K562 (cell line): ENCODE measurements at regions not wholly inside any gene's neighbourhood (a gene's known extent, or its start where the extent isn't known, plus 50 kb on each side); places are given as distances from the start of the nearest gene placed in this dataset.

Source experiments
- ATAC-seq: fragments of 200-7000 bp; cut with Tn5 transposase; 3 replicates; pipeline ENCODE4 v1.9.1; 2020; ENCODE audit warnings: moderate library complexity
- BruUV-seq: library from RNA; stranded (reverse); fragments of 400-500 nt; replicated peaks from 2 replicates; lab custom pipeline; 2021; lab: Mats Ljungman, UMichigan
- CTCF ChIA-PET: fragments of 300-600 bp; formaldehyde crosslinking; extraction: SDS; loops from one replicate; lab custom pipeline; 2021; ENCODE audit warnings: low intra/inter-chr PET ratio; lab: Yijun Ruan, JAX
- POLR2A ChIA-PET: fragments of 300-600, 350-650 bp; sonication (Branson Sonifier 250); formaldehyde crosslinking; extraction: SDS; loops from one replicate; lab custom pipeline; 2021; ENCODE audit warnings: antibody characterized with exemption, inconsistent platforms; lab: Yijun Ruan, JAX
- DNase-seq, 4 experiments: peaks; one replicate each; pipeline versions ENCODE4 v3.0.0 to v3.0.0-alpha.2; 2011 to 2018; ENCODE audit warnings: low spot score in 3 of 4, mixed read lengths in 3 of 4; ENCODE audit errors: extremely low read depth in 1 of 4
- FAIRE-seq: peaks from 2 replicates; lab custom pipeline; 2011; peaks lifted over from hg19 to GRCh38; lab: Jason Lieb, UNC
- H2AFZ ChIP-seq: 2 replicates; pipeline ENCODE4 v1.6.0; 2011; ENCODE audit warnings: low read depth, low read length, control low read depth, inconsistent platforms
- H3K27ac ChIP-seq: fragments of 200-600 bp; 3 replicates; pipeline ENCODE4 v1.8.0; 2011; ENCODE audit warnings: low read depth, mild to moderate bottlenecking, control low read depth, inconsistent platforms, low read length, moderate library complexity, mixed read lengths; ENCODE audit errors: extremely low read depth
- H3K27me3 ChIP-seq, 2 experiments: fragments of 300-600 bp in 1 of 2; 2 replicates in 1 of 2; 3 replicates in 1 of 2; pipeline versions ENCODE4 v1.6.0 to v1.8.0; 2011; ENCODE audit warnings: inconsistent platforms in 2 of 2, low read length in 2 of 2, mild to moderate bottlenecking in 1 of 2, mixed read lengths in 1 of 2, moderate library complexity in 1 of 2; ENCODE audit not compliant: control insufficient read depth in 2 of 2, insufficient read depth in 2 of 2
- H3K36me3 ChIP-seq: fragments of 300-600 bp; 3 replicates; pipeline ENCODE4 v1.8.0; 2011; ENCODE audit warnings: mild to moderate bottlenecking, low read length, inconsistent platforms; ENCODE audit not compliant: control insufficient read depth, insufficient read depth
- H3K4me1 ChIP-seq, 2 experiments: fragments of 200-600 bp in 1 of 2; replicated peaks in 1 of 2; 2 replicates in 1 of 2; 3 replicates in 1 of 2; pipeline versions ENCODE4 v1.5.1 to v1.8.0; 2011; ENCODE audit warnings: inconsistent platforms in 2 of 2, low read length in 2 of 2, mild to moderate bottlenecking in 1 of 2, mixed read lengths in 1 of 2, moderate library complexity in 1 of 2; ENCODE audit not compliant: control insufficient read depth in 2 of 2, insufficient read depth in 2 of 2
- H3K4me2 ChIP-seq: 2 replicates; pipeline ENCODE4 v1.6.1; 2011; ENCODE audit warnings: low read length, control low read depth, inconsistent platforms, mixed read lengths; ENCODE audit not compliant: insufficient read depth
- H3K4me3 ChIP-seq: fragments of 200-600 bp; sonication (generic), shearing (Covaris generic); 2 replicates; pipeline ENCODE4 v1.5.1; 2016; ENCODE audit warnings: control low read depth, inconsistent platforms
- H3K79me2 ChIP-seq: fragments of 200-600 bp; 3 replicates; pipeline ENCODE4 v1.8.0; 2011; ENCODE audit warnings: low read length, inconsistent platforms; ENCODE audit not compliant: control insufficient read depth, insufficient read depth
- H3K9ac ChIP-seq, 2 experiments: 2 replicates each; pipeline versions ENCODE4 v1.6.0 to v1.6.1; 2011; ENCODE audit warnings: low read depth in 2 of 2, low read length in 2 of 2, control low read depth in 1 of 2, inconsistent platforms in 1 of 2, mild to moderate bottlenecking in 1 of 2, mixed read lengths in 1 of 2; ENCODE audit not compliant: insufficient read depth in 1 of 2
- H3K9me1 ChIP-seq: one replicate; pipeline ENCODE4 v1.6.0; 2011; ENCODE audit warnings: inconsistent platforms, mild to moderate bottlenecking, low read length, moderate library complexity; ENCODE audit not compliant: control insufficient read depth, insufficient read depth
- H3K9me3 ChIP-seq: replicated peaks from 2 replicates; pipeline ENCODE4 v1.5.1; 2011; ENCODE audit warnings: low read depth, low read length, inconsistent platforms; ENCODE audit not compliant: control insufficient read depth, insufficient read depth
- H4K20me1 ChIP-seq: replicated peaks from 2 replicates; pipeline ENCODE4 v1.6.1; 2011; ENCODE audit warnings: low read length, inconsistent platforms, mixed read lengths; ENCODE audit not compliant: control insufficient read depth, insufficient read depth
- BHLHE40 ChIP-seq: IDR thresholded peaks from 2 replicates; pipeline ENCODE4 v1.6.1; 2011; ENCODE audit warnings: low read length, improper control_type of control experiment
- CEBPG ChIP-seq, 3 experiments: fragments of 200-800 bp in 1 of 3; sonication (Bioruptor generic) in 1 of 3; sonication (generic) in 1 of 3; formaldehyde crosslinking in 1 of 3; IDR thresholded peaks in 2 of 3; conservative IDR thresholded peaks in 1 of 3; 2 replicates each; pipeline versions ENCODE4 v1.6.1 to v1.8.0; 2016 to 2022; ENCODE audit warnings: missing compliant biosample characterization in 2 of 3, missing genetic modification characterization in 2 of 3, mild to moderate bottlenecking in 1 of 3, missing genetic modification reagents in 1 of 3
- NEUROD1 ChIP-seq: fragments of 150-350 bp; IDR thresholded peaks from 2 replicates; pipeline ENCODE4 v1.6.1; 2014; ENCODE audit warnings: borderline replicate concordance, low read length, low read depth; ENCODE audit not compliant: partially characterized antibody
- PCBP1 ChIP-seq: fragments of 200-400 bp; formaldehyde crosslinking; IDR thresholded peaks from 2 replicates; pipeline ENCODE4 v1.6.1; 2018; ENCODE audit warnings: mild to moderate bottlenecking, low read depth, low read length; ENCODE audit not compliant: poor library complexity, severe bottlenecking
- POLR2A ChIP-seq: fragments of 450-650 bp; conservative IDR thresholded peaks from 2 replicates; pipeline ENCODE4 v1.6.1; 2016
- RAD51 ChIP-seq: fragments of 450-650 bp; IDR thresholded peaks from 2 replicates; pipeline ENCODE4 v1.7.1; 2016; ENCODE audit warnings: low read depth, mild to moderate bottlenecking, borderline replicate concordance
- SIRT6 ChIP-seq: IDR thresholded peaks from one replicate; pipeline ENCODE4 v1.6.1; 2012; ENCODE audit warnings: low read depth, mild to moderate bottlenecking, control low read depth, inconsistent platforms, low read length, moderate library complexity
- SOX6 ChIP-seq: fragments of 450-650 bp; IDR thresholded peaks from 2 replicates; pipeline ENCODE4 v1.6.1; 2014; ENCODE audit warnings: mild to moderate bottlenecking
- SREBF1 ChIP-seq: fragments of 150-350 bp; IDR thresholded peaks from 2 replicates; pipeline ENCODE4 v1.6.1; 2014; ENCODE audit warnings: antibody characterized with exemption, low read depth, low read length, borderline replicate concordance
- WGBS: fragments of 100-300 bp; shearing (Covaris generic); methylation state at CpG from one replicate; pipeline ENCODE4 v1.1.6; 2016; ENCODE audit warnings: low coverage, mixed read lengths; ENCODE audit not compliant: insufficient coverage; ENCODE audit errors: missing lambda C conversion rate; 5-methylcytosine and 5-hydroxymethylcytosine counted together
- in situ Hi-C: fragments of 300-500 bp; cut with MboI; formaldehyde crosslinking; loops from 4 replicates; pipeline ENCODE4 v1.15.0; 2018; ENCODE audit warnings: inconsistent platforms, mixed read lengths
- intact Hi-C: fragments of 100-400 bp; cut with micrococcal nuclease; formaldehyde crosslinking; loops from 2 replicates; pipeline ENCODE4 v1.14.2; 2022
- TF ChIP-seq, protein P1 (sequence below): sonication (generic); IDR thresholded peaks from 2 replicates; pipeline ENCODE4 v1.6.1; 2016
- TF ChIP-seq, protein P2 (sequence below), 2 experiments: fragments of 450-650 bp; formaldehyde crosslinking in 1 of 2; IDR thresholded peaks; 2 replicates each; pipeline versions ENCODE4 v1.4.0 to v1.6.1; 2014 to 2020; ENCODE audit warnings: mild to moderate bottlenecking in 2 of 2, borderline replicate concordance in 1 of 2, low read depth in 1 of 2

DNA sequence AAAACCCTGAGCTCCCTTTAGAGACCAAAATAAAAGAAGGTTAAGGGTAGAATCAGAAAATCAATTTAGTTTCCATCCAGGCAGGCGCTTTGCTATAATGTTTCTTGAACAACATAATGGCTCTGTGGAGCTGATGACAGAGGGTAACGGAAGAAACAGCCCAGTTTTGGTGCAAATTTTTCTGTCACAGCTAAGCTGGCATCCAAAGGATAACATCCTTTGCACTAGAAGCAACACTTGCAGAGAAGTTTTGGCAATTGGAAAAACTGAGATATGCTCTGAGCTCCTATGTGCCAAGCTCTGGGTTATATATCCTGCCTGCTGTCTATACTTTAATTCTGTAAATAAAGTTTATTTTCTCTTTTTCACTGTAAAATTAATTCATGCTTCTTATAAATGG lies 495.3 kb upstream of the API5 start:
- H3K4me1 ChIP-seq = no peaks in the 10 kb centered on the region
- no peak overlapping the region for H3K27ac ChIP-seq
- no peak overlapping the region for H2AFZ ChIP-seq
- ChIA-PET POLR2A (no interaction called here), CTCF (no interaction called here)
- intact Hi-C loops (no loop called here), in situ Hi-C loops (no loop called here)
- H3K9ac ChIP-seq = no peak overlapping the region
- WGBS = 0% methylated on average over 2 of the region's 2 CpGs
- no peak for FAIRE-seq
- no peaks in the 10 kb centered on the region for H3K36me3 ChIP-seq
- no peaks in the 10 kb centered on the region for H3K27me3 ChIP-seq
- no TSS peak for BruUV-seq
- H3K9me3 ChIP-seq = no peaks in the 10 kb centered on the region
- no peak overlapping the region for H3K4me2 ChIP-seq
- H3K9me1 ChIP-seq = no peaks in the 10 kb centered on the region
- H3K4me3 ChIP-seq = no peak overlapping the region
- no peak for DNase-seq
- no peak for ATAC-seq
- H4K20me1 ChIP-seq = no peaks in the 10 kb centered on the region
- H3K79me2 ChIP-seq = no peaks in the 10 kb centered on the region
- no peak for TF ChIP-seq BHLHE40
- no peak for TF ChIP-seq SOX6
- TF ChIP-seq POLR2A = no peak
- no peak for TF ChIP-seq PCBP1
- TF ChIP-seq, protein P1, sequence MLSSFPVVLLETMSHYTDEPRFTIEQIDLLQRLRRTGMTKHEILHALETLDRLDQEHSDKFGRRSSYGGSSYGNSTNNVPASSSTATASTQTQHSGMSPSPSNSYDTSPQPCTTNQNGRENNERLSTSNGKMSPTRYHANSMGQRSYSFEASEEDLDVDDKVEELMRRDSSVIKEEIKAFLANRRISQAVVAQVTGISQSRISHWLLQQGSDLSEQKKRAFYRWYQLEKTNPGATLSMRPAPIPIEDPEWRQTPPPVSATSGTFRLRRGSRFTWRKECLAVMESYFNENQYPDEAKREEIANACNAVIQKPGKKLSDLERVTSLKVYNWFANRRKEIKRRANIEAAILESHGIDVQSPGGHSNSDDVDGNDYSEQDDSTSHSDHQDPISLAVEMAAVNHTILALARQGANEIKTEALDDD = no peak
- no peak for TF ChIP-seq RAD51
- TF ChIP-seq, protein P2, sequence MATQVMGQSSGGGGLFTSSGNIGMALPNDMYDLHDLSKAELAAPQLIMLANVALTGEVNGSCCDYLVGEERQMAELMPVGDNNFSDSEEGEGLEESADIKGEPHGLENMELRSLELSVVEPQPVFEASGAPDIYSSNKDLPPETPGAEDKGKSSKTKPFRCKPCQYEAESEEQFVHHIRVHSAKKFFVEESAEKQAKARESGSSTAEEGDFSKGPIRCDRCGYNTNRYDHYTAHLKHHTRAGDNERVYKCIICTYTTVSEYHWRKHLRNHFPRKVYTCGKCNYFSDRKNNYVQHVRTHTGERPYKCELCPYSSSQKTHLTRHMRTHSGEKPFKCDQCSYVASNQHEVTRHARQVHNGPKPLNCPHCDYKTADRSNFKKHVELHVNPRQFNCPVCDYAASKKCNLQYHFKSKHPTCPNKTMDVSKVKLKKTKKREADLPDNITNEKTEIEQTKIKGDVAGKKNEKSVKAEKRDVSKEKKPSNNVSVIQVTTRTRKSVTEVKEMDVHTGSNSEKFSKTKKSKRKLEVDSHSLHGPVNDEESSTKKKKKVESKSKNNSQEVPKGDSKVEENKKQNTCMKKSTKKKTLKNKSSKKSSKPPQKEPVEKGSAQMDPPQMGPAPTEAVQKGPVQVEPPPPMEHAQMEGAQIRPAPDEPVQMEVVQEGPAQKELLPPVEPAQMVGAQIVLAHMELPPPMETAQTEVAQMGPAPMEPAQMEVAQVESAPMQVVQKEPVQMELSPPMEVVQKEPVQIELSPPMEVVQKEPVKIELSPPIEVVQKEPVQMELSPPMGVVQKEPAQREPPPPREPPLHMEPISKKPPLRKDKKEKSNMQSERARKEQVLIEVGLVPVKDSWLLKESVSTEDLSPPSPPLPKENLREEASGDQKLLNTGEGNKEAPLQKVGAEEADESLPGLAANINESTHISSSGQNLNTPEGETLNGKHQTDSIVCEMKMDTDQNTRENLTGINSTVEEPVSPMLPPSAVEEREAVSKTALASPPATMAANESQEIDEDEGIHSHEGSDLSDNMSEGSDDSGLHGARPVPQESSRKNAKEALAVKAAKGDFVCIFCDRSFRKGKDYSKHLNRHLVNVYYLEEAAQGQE (IDR thresholded peaks at IDR 0.05; ENCODE audit: borderline replicate concordance) = no peak
- TF ChIP-seq, protein P2 (CRISPR knock-in tag; IDR thresholded peaks at IDR 0.05; ENCODE audit: low read depth) = no peak
- no peak for TF ChIP-seq SREBF1
- TF ChIP-seq SIRT6 = no peak
- no peak for TF ChIP-seq NEUROD1
- no peak for TF ChIP-seq CEBPG (CRISPR knock-in tag; IDR thresholded peaks at IDR 0.05)
- TF ChIP-seq CEBPG (tag; conservative IDR thresholded peaks at IDR 0.05 in 1 of 2, IDR thresholded peaks at IDR 0.05 in 1 of 2) = no peak
